ENCODE measurements at regions not wholly inside any gene's neighbourhood (a gene's known extent, or its start where the extent isn't known, plus 50 kb on each side); places are given as distances from the start of the nearest gene placed in this dataset.

DNA sequence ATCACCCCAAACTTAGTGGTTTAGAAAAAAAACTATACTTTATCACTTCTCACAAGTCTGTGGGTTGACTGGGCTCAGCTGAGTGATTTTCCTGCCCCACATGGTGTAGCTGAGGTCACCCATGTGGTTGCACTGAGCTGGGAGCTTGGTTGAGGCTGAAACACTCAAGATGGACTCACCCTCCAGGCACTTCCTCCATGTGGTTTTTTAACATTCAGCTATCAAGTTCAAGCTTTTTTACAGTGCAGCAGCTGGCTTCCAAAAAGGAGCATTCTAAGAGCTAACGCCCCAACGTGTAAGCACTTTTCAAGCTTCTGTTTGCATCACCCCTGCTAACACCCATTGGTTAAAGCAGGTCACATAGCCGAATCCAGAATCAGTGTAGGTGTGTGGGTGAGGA lies 105.9 kb upstream of the CREB1 start (continued):
- TF ChIP-seq PHB2 (IDR thresholded peaks at IDR 0.05; ENCODE audit: low read depth) (no peak), ZNF224 (CRISPR knock-in tag; IDR thresholded peaks at IDR 0.05) (no peak), POLR3A (IDR thresholded peaks at IDR 0.05; ENCODE audit: borderline replicate concordance, extremely low read depth, insufficient read depth, insufficient read length) (no peak), UBTF (IDR thresholded peaks at IDR 0.05; ENCODE audit: borderline replicate concordance in 1 of 2, low read depth in 2 of 2, low read length in 2 of 2) (no peak), KLF10 (CRISPR knock-in tag; IDR thresholded peaks at IDR 0.05) (no peak), ZNF785 (CRISPR knock-in tag; IDR thresholded peaks at IDR 0.05) (no peak), MAFK (IDR thresholded peaks at IDR 0.05; ENCODE audit: low read length) (no peak), NEUROD1 (IDR thresholded peaks at IDR 0.05; ENCODE audit: borderline replicate concordance, low read depth, low read length, partially characterized antibody) (no peak), YY1 (IDR thresholded peaks at IDR 0.05; ENCODE audit: borderline replicate concordance in 1 of 3, control insufficient read depth in 1 of 3, extremely low read depth in 1 of 3, insufficient read depth in 3 of 3, insufficient read length in 1 of 3, insufficient replicate concordance in 2 of 3, low read depth in 1 of 3, low read length in 2 of 3) (peak in 2 of 3 experiments; percentile 12 to 21), BRF1 (IDR thresholded peaks at IDR 0.05; ENCODE audit: borderline replicate concordance, extremely low read depth, insufficient read length) (no peak), FOXA1 (IDR thresholded peaks at IDR 0.05; ENCODE audit: borderline replicate concordance) (no peak), ZNF707 (CRISPR knock-in tag; conservative IDR thresholded peaks at IDR 0.05) (no peak), SREBF1 (IDR thresholded peaks at IDR 0.05; ENCODE audit: borderline replicate concordance, low read depth, low read length) (no peak), SUPT5H (IDR thresholded peaks at IDR 0.05) (no peak), EZH2 (IDR thresholded peaks at IDR 0.05; ENCODE audit: borderline replicate concordance, low read depth, low read length) (no peak), POLR2AphosphoS2 (IDR thresholded peaks at IDR 0.05; ENCODE audit: low read length) (no peak), FOSL1 (tag; conservative IDR thresholded peaks at IDR 0.05) (0 out of 2 replicates have a peak, but pooled peaks have one; percentile 13), GABPB1 (CRISPR knock-in tag; IDR thresholded peaks at IDR 0.05) (no peak), COPS2 (conservative IDR thresholded peaks at IDR 0.05) (no peak), EGR1 (conservative IDR thresholded peaks at IDR 0.05) (no peak), CBFA2T3 (IDR thresholded peaks at IDR 0.05) (no peak), TCF3 (CRISPR knock-in tag; IDR thresholded peaks at IDR 0.05) (peak; percentile 46; the same call in 1 of the 2 replicates), NCOR1 (IDR thresholded peaks at IDR 0.05) (no peak)
- TF ChIP-seq, protein P1, sequence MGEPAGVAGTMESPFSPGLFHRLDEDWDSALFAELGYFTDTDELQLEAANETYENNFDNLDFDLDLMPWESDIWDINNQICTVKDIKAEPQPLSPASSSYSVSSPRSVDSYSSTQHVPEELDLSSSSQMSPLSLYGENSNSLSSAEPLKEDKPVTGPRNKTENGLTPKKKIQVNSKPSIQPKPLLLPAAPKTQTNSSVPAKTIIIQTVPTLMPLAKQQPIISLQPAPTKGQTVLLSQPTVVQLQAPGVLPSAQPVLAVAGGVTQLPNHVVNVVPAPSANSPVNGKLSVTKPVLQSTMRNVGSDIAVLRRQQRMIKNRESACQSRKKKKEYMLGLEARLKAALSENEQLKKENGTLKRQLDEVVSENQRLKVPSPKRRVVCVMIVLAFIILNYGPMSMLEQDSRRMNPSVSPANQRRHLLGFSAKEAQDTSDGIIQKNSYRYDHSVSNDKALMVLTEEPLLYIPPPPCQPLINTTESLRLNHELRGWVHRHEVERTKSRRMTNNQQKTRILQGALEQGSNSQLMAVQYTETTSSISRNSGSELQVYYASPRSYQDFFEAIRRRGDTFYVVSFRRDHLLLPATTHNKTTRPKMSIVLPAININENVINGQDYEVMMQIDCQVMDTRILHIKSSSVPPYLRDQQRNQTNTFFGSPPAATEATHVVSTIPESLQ (CRISPR knock-in tag; IDR thresholded peaks at IDR 0.05), result no peak
- TF ChIP-seq, protein P2, sequence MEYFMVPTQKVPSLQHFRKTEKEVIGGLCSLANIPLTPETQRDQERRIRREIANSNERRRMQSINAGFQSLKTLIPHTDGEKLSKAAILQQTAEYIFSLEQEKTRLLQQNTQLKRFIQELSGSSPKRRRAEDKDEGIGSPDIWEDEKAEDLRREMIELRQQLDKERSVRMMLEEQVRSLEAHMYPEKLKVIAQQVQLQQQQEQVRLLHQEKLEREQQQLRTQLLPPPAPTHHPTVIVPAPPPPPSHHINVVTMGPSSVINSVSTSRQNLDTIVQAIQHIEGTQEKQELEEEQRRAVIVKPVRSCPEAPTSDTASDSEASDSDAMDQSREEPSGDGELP (CRISPR knock-in tag; IDR thresholded peaks at IDR 0.05; ENCODE audit: borderline replicate concordance), result peak; percentile 39; the same call in 1 of the 2 replicates

Data from K562 (cell line).